ENCODE measurements at regions not wholly inside any gene's neighbourhood (a gene's known extent, or its start where the extent isn't known, plus 50 kb on each side); places are given as distances from the start of the nearest gene placed in this dataset.

DNA sequence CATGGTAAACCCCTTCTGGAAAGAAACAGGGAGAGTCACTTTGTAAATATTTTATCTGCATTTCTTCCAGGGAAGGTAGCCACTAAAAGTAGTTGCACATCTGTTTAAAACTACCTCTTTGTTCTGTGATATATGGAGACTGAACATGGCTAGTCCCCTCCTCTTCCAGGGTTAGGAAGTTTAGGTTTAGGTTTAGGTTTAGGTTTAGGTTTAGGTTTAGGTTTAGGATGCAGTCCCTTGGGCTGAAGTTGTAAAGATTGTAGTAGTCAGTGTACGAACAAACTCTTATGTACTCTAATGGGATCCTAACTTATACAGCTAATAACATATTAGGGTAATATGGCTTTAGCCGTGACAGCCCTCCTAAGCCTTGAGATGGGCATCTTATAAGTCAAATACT, 880.2 kb upstream of the TMEFF2 start:
- TF ChIP-seq, protein P1, sequence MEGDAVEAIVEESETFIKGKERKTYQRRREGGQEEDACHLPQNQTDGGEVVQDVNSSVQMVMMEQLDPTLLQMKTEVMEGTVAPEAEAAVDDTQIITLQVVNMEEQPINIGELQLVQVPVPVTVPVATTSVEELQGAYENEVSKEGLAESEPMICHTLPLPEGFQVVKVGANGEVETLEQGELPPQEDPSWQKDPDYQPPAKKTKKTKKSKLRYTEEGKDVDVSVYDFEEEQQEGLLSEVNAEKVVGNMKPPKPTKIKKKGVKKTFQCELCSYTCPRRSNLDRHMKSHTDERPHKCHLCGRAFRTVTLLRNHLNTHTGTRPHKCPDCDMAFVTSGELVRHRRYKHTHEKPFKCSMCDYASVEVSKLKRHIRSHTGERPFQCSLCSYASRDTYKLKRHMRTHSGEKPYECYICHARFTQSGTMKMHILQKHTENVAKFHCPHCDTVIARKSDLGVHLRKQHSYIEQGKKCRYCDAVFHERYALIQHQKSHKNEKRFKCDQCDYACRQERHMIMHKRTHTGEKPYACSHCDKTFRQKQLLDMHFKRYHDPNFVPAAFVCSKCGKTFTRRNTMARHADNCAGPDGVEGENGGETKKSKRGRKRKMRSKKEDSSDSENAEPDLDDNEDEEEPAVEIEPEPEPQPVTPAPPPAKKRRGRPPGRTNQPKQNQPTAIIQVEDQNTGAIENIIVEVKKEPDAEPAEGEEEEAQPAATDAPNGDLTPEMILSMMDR (IDR thresholded peaks at IDR 0.05 in 2 of 3, conservative IDR thresholded peaks at IDR 0.05 in 1 of 3; ENCODE audit: control insufficient read depth in 2 of 3, extremely low read depth in 1 of 3, insufficient read depth in 1 of 3, low read depth in 3 of 3, low read length in 3 of 3): no peak
- TF ChIP-seq POLR2AphosphoS5 (IDR thresholded peaks at IDR 0.05; ENCODE audit: low read length) (no peak), POLR2A (IDR thresholded peaks at IDR 0.05; ENCODE audit: low read depth, low read length) (no peak), SREBF2 (IDR thresholded peaks at IDR 0.05; ENCODE audit: low read length) (no peak)
- TF ChIP-seq, protein P2, sequence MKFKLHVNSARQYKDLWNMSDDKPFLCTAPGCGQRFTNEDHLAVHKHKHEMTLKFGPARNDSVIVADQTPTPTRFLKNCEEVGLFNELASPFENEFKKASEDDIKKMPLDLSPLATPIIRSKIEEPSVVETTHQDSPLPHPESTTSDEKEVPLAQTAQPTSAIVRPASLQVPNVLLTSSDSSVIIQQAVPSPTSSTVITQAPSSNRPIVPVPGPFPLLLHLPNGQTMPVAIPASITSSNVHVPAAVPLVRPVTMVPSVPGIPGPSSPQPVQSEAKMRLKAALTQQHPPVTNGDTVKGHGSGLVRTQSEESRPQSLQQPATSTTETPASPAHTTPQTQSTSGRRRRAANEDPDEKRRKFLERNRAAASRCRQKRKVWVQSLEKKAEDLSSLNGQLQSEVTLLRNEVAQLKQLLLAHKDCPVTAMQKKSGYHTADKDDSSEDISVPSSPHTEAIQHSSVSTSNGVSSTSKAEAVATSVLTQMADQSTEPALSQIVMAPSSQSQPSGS (IDR thresholded peaks at IDR 0.05; ENCODE audit: low read length): no peak
- TF ChIP-seq, protein P3, sequence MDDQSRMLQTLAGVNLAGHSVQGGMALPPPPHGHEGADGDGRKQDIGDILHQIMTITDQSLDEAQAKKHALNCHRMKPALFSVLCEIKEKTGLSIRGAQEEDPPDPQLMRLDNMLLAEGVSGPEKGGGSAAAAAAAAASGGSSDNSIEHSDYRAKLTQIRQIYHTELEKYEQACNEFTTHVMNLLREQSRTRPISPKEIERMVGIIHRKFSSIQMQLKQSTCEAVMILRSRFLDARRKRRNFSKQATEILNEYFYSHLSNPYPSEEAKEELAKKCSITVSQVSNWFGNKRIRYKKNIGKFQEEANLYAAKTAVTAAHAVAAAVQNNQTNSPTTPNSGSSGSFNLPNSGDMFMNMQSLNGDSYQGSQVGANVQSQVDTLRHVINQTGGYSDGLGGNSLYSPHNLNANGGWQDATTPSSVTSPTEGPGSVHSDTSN (IDR thresholded peaks at IDR 0.05; ENCODE audit: insufficient replicate concordance, low read depth, low read length): no peak

All from GM12878 (cell line).